OCI-LY7 (cell line): ENCODE measurements at regions not wholly inside any gene's neighbourhood (a gene's known extent, or its start where the extent isn't known, plus 50 kb on each side); places are given as distances from the start of the nearest gene placed in this dataset.
A peak's percentile ranks its signal among the peaks of the same experiment; 100 is the strongest.
"Not testable (repeated sequence)": the region's sequence is repeated elsewhere in the genome, so short reads cannot be mapped to it uniquely, and the experiment has no call there.

Experiments
- BruUV-seq: library from RNA; stranded (reverse); fragments of 400-500 nt; replicated peaks from 2 replicates; lab custom pipeline; 2021; lab: Mats Ljungman, UMichigan
- CTCF ChIA-PET: fragments of 300-600 bp; sonication (Branson Sonifier 250); formaldehyde crosslinking; loops from one replicate; lab custom pipeline; 2022; ENCODE audit warnings: antibody characterized with exemption; ENCODE audit not compliant: unreplicated experiment; lab: Charles Lee
- POLR2A ChIA-PET: fragments of 300-600 bp; sonication (Branson Sonifier 250); formaldehyde crosslinking; loops from one replicate; lab custom pipeline; 2022; ENCODE audit warnings: antibody characterized with exemption; lab: Charles Lee
- DNase-seq: peaks from one replicate; pipeline ENCODE4 v3.0.0-alpha.2; 2015; ENCODE audit warnings: low spot score
- H2AFZ ChIP-seq: fragments of 200-600 bp; sonication (generic), shearing (Covaris generic); 2 replicates; pipeline ENCODE4 v1.6.1; 2014; ENCODE audit warnings: mild to moderate bottlenecking, antibody characterized with exemption, low read length, moderate library complexity
- H3K27ac ChIP-seq: fragments of 200-600 bp; sonication (generic); 2 replicates; pipeline ENCODE4 v1.5.1; 2014; ENCODE audit warnings: mixed run types, low read depth, mild to moderate bottlenecking, moderate library complexity, low read length, inconsistent platforms; ENCODE audit not compliant: poor library complexity, severe bottlenecking
- H3K36me3 ChIP-seq: fragments of 200-600 bp; sonication (generic); 2 replicates; pipeline ENCODE4 v1.6.1; 2014; ENCODE audit warnings: mild to moderate bottlenecking, antibody characterized with exemption, low read length, moderate library complexity, mixed read lengths; ENCODE audit not compliant: insufficient read depth
- H3K4me1 ChIP-seq: fragments of 200-600 bp; sonication (generic); 2 replicates; pipeline ENCODE4 v1.5.1; 2014; ENCODE audit warnings: mild to moderate bottlenecking, low read length; ENCODE audit not compliant: insufficient read depth, poor library complexity, severe bottlenecking
- H3K4me2 ChIP-seq: fragments of 200-600 bp; sonication (generic); 2 replicates; pipeline ENCODE4 v1.6.1; 2014; ENCODE audit warnings: mild to moderate bottlenecking, low read length
- H3K4me3 ChIP-seq: fragments of 200-600 bp; sonication (generic); 2 replicates; pipeline ENCODE4 v1.5.1; 2014; ENCODE audit warnings: mild to moderate bottlenecking, low read depth, low read length; ENCODE audit not compliant: poor library complexity, severe bottlenecking
- H3K79me2 ChIP-seq: fragments of 200-600 bp; sonication (generic); 2 replicates; pipeline ENCODE4 v1.6.1; 2016; ENCODE audit warnings: low read depth, mild to moderate bottlenecking, low read length, moderate library complexity, mixed read lengths; ENCODE audit not compliant: insufficient read depth
- H3K9me2 ChIP-seq: fragments of 200-600 bp; sonication (generic); 2 replicates; pipeline ENCODE4 v1.6.1; 2016; ENCODE audit warnings: mild to moderate bottlenecking, low read length, mixed read lengths; ENCODE audit not compliant: insufficient read depth
- H3K9me3 ChIP-seq: fragments of 200-600 bp; sonication (generic); 2 replicates; pipeline ENCODE4 v1.6.1; 2014; ENCODE audit warnings: mild to moderate bottlenecking, mixed run types, low read length, mixed read lengths
- H4K20me1 ChIP-seq: fragments of 200-600 bp; sonication (generic); 2 replicates; pipeline ENCODE4 v1.6.1; 2014; ENCODE audit warnings: mild to moderate bottlenecking, antibody characterized with exemption, low read length, moderate library complexity, mixed read lengths; ENCODE audit not compliant: insufficient read depth
- CTCF ChIP-seq: fragments of 200-600 bp; sonication (generic); conservative IDR thresholded peaks from 2 replicates; pipeline ENCODE4 v1.5.1; 2014; ENCODE audit warnings: mild to moderate bottlenecking, antibody characterized with exemption, low read length, moderate library complexity, mixed read lengths
- EZH2phosphoT487 ChIP-seq: fragments of 200-600 bp; sonication (generic); IDR thresholded peaks from 2 replicates; pipeline ENCODE4 v1.6.1; 2018; ENCODE audit warnings: low read depth, borderline replicate concordance, mild to moderate bottlenecking, mixed run types, antibody characterized with exemption, low read length, moderate library complexity, mixed read lengths
- intact Hi-C: fragments of 100-400 bp; cut with micrococcal nuclease; formaldehyde crosslinking; loops from one replicate; pipeline ENCODE4 v1.10.0; 2022; ENCODE audit not compliant: unreplicated experiment

- H2AFZ ChIP-seq, result peak overlapping the region; percentile 62; the same call in 1 of the 2 replicates
- H4K20me1 ChIP-seq, result no peaks in the 10 kb centered on the region
- H3K4me2 ChIP-seq, result peak overlapping the region; percentile 83
- ChIA-PET CTCF (no interaction called here), POLR2A (interaction anchor here (0.6 kb wide), 6 partner anchors 9 to 364 kb away, joined by 3 to 6 read pairs (median 3); no protein-coding TSS in a partner anchor)
- TF ChIP-seq EZH2phosphoT487 (no peak), CTCF (no peak)
- no peak for DNase-seq
- TSS peak; percentile 86 for BruUV-seq
- H3K9me3 ChIP-seq, result no peaks in the 10 kb centered on the region
- intact Hi-C loops, result loop anchor here (1.0 to 2.0 kb wide), 2 partner anchors 29 to 270 kb away; no protein-coding TSS in a partner anchor
- H3K9me2 ChIP-seq, result no peaks in the 10 kb centered on the region
- H3K4me1 ChIP-seq, result peaks cover 57% of the 10 kb centered on the region
- H3K4me3 ChIP-seq, result peak overlapping the region; percentile 71
- peak overlapping the region; percentile 91 for H3K27ac ChIP-seq
- H3K79me2 ChIP-seq, result no peaks in the 10 kb centered on the region
- H3K36me3 ChIP-seq, result no peaks in the 10 kb centered on the region
Observed at GRCh38 chr9:129412814-129413536, 207.9 kb downstream of the C9orf50 start.

- Histone ChIP-seq H3K4me3 (peak overlapping the region; percentile 71), H2AFZ (peak overlapping the region; percentile 62; the same call in 1 of the 2 replicates), H3K4me2 (peak overlapping the region; percentile 83), H3K4me1 (peaks cover 54% of the 10 kb centered on the region), H3K27ac (peak overlapping the region; percentile 91)
- intact Hi-C loops, result loop anchor here (2.0 kb wide), 1 partner anchor 269 kb away; no protein-coding TSS in a partner anchor
- H4K20me1 ChIP-seq, H3K9me3 ChIP-seq, BruUV-seq, CTCF ChIA-PET, DNase-seq, H3K9me2 ChIP-seq, H3K79me2 ChIP-seq, H3K36me3 ChIP-seq: not testable (repeated sequence)
- POLR2A ChIA-PET, result interaction anchor here (0.6 kb wide), 1 partner anchor 109 kb away, joined by 3 read pairs; no protein-coding TSS in a partner anchor
Observed at GRCh38 chr9:129412176-129412813, 208.6 kb downstream of the C9orf50 start.

GRCh38 chr9:129411501-129412175 lies 209.3 kb downstream of the C9orf50 start:
- Histone ChIP-seq H3K9me3 (no peaks in the 10 kb centered on the region), H4K20me1 (no peaks in the 10 kb centered on the region), H3K27ac (no peak overlapping the region), H3K79me2 (no peaks in the 10 kb centered on the region), H3K36me3 (no peaks in the 10 kb centered on the region), H3K9me2 (no peaks in the 10 kb centered on the region), H3K4me2 (no peak overlapping the region), H2AFZ (no peak overlapping the region), H3K4me1 (peaks cover 47% of the 10 kb centered on the region), H3K4me3 (no peak overlapping the region)
- intact Hi-C loops, result loop anchor here (2.0 kb wide), 1 partner anchor 269 kb away; no protein-coding TSS in a partner anchor
- no peak for TF ChIP-seq CTCF
- no peak for TF ChIP-seq EZH2phosphoT487
- no TSS peak for BruUV-seq
- ChIA-PET POLR2A (interaction anchor here (0.6 kb wide), 1 partner anchor 17 kb away, joined by 3 read pairs; no protein-coding TSS in a partner anchor), CTCF (no interaction called here)
- no peak for DNase-seq
